H1 (cell line): ENCODE measurements at regions not wholly inside any gene's neighbourhood (a gene's known extent, or its start where the extent isn't known, plus 50 kb on each side); places are given as distances from the start of the nearest gene placed in this dataset.

ENCODE experiments used
- CTCF ChIA-PET: fragments of 300-600 bp; sonication (Branson Sonifier 250); formaldehyde crosslinking; loops from one replicate; lab custom pipeline; 2021; ENCODE audit not compliant: partially characterized antibody; lab: Charles Lee
- POLR2A ChIA-PET: fragments of 300-600 bp; sonication (Branson Sonifier 250); formaldehyde crosslinking; loops from one replicate; lab custom pipeline; 2021; ENCODE audit warnings: inconsistent platforms; ENCODE audit not compliant: partially characterized antibody; lab: Charles Lee
- DNase-seq, 2 experiments: peaks; one replicate each; pipeline versions ENCODE4 v3.0.0 to v3.0.0-alpha.2; 2010 to 2022; ENCODE audit warnings: low spot score in 2 of 2, low read depth in 1 of 2, mixed read lengths in 1 of 2
- FAIRE-seq: peaks from 2 replicates; lab custom pipeline; 2011; peaks lifted over from hg19 to GRCh38; lab: Jason Lieb, UNC
- H2AFZ ChIP-seq: 2 replicates; pipeline ENCODE4 v1.8.1; 2012; ENCODE audit warnings: low read length, inconsistent platforms
- H2AK5ac ChIP-seq: 2 replicates; pipeline ENCODE4 v1.6.1; 2013; ENCODE audit warnings: low read depth, low read length
- H2BK120ac ChIP-seq: replicated peaks from 2 replicates; pipeline ENCODE3; 2013; ENCODE audit warnings: low read depth, low read length, inconsistent platforms
- H2BK12ac ChIP-seq: 2 replicates; pipeline ENCODE4 v1.6.1; 2013; ENCODE audit warnings: low read depth, low read length
- H2BK15ac ChIP-seq: 2 replicates; pipeline ENCODE4 v1.6.1; 2013; ENCODE audit warnings: low read length
- H2BK20ac ChIP-seq: 2 replicates; pipeline ENCODE4 v1.6.1; 2013; ENCODE audit warnings: low read length
- H2BK5ac ChIP-seq: 2 replicates; pipeline ENCODE4 v1.6.1; 2013; ENCODE audit warnings: low read depth, low read length
- H3K14ac ChIP-seq: 2 replicates; pipeline ENCODE4 v1.6.1; 2013; ENCODE audit warnings: inconsistent platforms; ENCODE audit not compliant: insufficient read length
- H3K18ac ChIP-seq: 2 replicates; pipeline ENCODE4 v1.6.1; 2013; ENCODE audit warnings: low read length; ENCODE audit errors: extremely low read depth
- H3K23ac ChIP-seq: 2 replicates; pipeline ENCODE4 v1.6.1; 2013; ENCODE audit warnings: inconsistent platforms; ENCODE audit not compliant: insufficient read length
- H3K23me2 ChIP-seq: 2 replicates; pipeline ENCODE4 v1.6.1; 2013; ENCODE audit warnings: low read depth, low read length
- H3K27ac ChIP-seq: 2 replicates; pipeline ENCODE4 v1.6.1; 2011; ENCODE audit warnings: low read depth, low read length, inconsistent platforms
- H3K27me3 ChIP-seq, 4 experiments: replicated peaks in 1 of 4; 1 replicate in 1 of 4; 2 replicates in 3 of 4; pipeline versions ENCODE4 v1.6.1 to v1.8.1; 2011 to 2013; ENCODE audit warnings: low read length in 3 of 4, mild to moderate bottlenecking in 3 of 4, inconsistent platforms in 2 of 4, mixed read lengths in 2 of 4, moderate library complexity in 1 of 4; ENCODE audit not compliant: control insufficient read depth in 3 of 4, insufficient read depth in 3 of 4; ENCODE audit errors: extremely low read depth in 1 of 4
- H3K36me3 ChIP-seq, 4 experiments: 2 replicates each; pipeline versions ENCODE4 v1.6.1 to v1.8.1; 2011 to 2013; ENCODE audit warnings: mild to moderate bottlenecking in 4 of 4, low read length in 3 of 4, moderate library complexity in 2 of 4, control low read depth in 1 of 4, inconsistent platforms in 1 of 4; ENCODE audit not compliant: insufficient read depth in 4 of 4, control insufficient read depth in 2 of 4
- H3K4ac ChIP-seq: replicated peaks from 2 replicates; pipeline ENCODE3; 2013; ENCODE audit warnings: low read length, low read depth, mixed read lengths, inconsistent platforms; ENCODE audit not compliant: insufficient read length
- H3K4me1 ChIP-seq, 4 experiments: replicated peaks in 1 of 4; 1 replicate in 1 of 4; 2 replicates in 3 of 4; pipeline versions ENCODE4 v1.6.1 to v1.8.1; 2011 to 2013; ENCODE audit warnings: low read length in 3 of 4, inconsistent platforms in 2 of 4, mixed read lengths in 1 of 4; ENCODE audit not compliant: insufficient read depth in 4 of 4, control insufficient read depth in 3 of 4
- H3K4me2 ChIP-seq, 2 experiments: 2 replicates each; pipeline versions ENCODE4 v1.6.1 to v1.8.1; 2011 to 2013; ENCODE audit warnings: low read depth in 2 of 2, low read length in 2 of 2, control low read depth in 1 of 2, inconsistent platforms in 1 of 2, mild to moderate bottlenecking in 1 of 2; ENCODE audit not compliant: insufficient read depth in 1 of 2
- H3K4me3 ChIP-seq, 4 experiments: fragments of 200-600, 300-600 bp in 1 of 4; sonication (generic), shearing (Covaris generic), sonication (Bioruptor Twin) in 1 of 4; 2 replicates each; pipeline versions ENCODE4 v1.5.1 to v1.8.1; 2011 to 2016; ENCODE audit warnings: low read length in 4 of 4, low read depth in 3 of 4, control low read depth in 2 of 4, inconsistent platforms in 2 of 4, mild to moderate bottlenecking in 2 of 4, mixed read lengths in 1 of 4, moderate library complexity in 1 of 4; ENCODE audit not compliant: insufficient read depth in 2 of 4; ENCODE audit errors: extremely low read depth in 1 of 4
- H3K56ac ChIP-seq: replicated peaks from 2 replicates; pipeline ENCODE3; 2013; ENCODE audit warnings: low read depth, mild to moderate bottlenecking, mixed read lengths, low read length, inconsistent platforms; ENCODE audit not compliant: insufficient read length
- H3K79me1 ChIP-seq: 2 replicates; pipeline ENCODE4 v1.6.1; 2013; ENCODE audit warnings: low read depth, low read length, control low read depth
- H3K79me2 ChIP-seq, 2 experiments: 2 replicates each; pipeline versions ENCODE4 v1.6.1 to v1.8.1; 2012 to 2013; ENCODE audit warnings: low read length in 2 of 2, mild to moderate bottlenecking in 2 of 2, inconsistent platforms in 1 of 2; ENCODE audit not compliant: insufficient read depth in 2 of 2, control insufficient read depth in 1 of 2
- H3K9ac ChIP-seq, 4 experiments: replicated peaks in 1 of 4; 1 replicate in 1 of 4; 2 replicates in 3 of 4; pipeline versions ENCODE4 v1.6.1 to v1.8.1; 2011 to 2013; ENCODE audit warnings: low read depth in 3 of 4, low read length in 3 of 4, control low read depth in 2 of 4, mild to moderate bottlenecking in 2 of 4, moderate library complexity in 2 of 4, inconsistent platforms in 1 of 4; ENCODE audit errors: extremely low read depth in 1 of 4
- H3K9me3 ChIP-seq, 2 experiments: 2 replicates each; pipeline versions ENCODE4 v1.6.1 to v1.8.1; 2012 to 2013; ENCODE audit warnings: mild to moderate bottlenecking in 2 of 2, moderate library complexity in 2 of 2, control low read depth in 1 of 2, inconsistent platforms in 1 of 2, low read depth in 1 of 2, low read length in 1 of 2, mixed read lengths in 1 of 2; ENCODE audit not compliant: insufficient read depth in 2 of 2
- H4K20me1 ChIP-seq, 2 experiments: replicated peaks in 1 of 2; 2 replicates each; pipeline versions ENCODE3 to v1.8.1; 2011 to 2013; ENCODE audit warnings: inconsistent platforms in 2 of 2, low read length in 2 of 2, mild to moderate bottlenecking in 1 of 2; ENCODE audit not compliant: insufficient read depth in 2 of 2, control insufficient read depth in 1 of 2
- H4K5ac ChIP-seq: 2 replicates; pipeline ENCODE4 v1.6.1; 2013; ENCODE audit warnings: low read length, low read depth, mixed read lengths, inconsistent platforms; ENCODE audit not compliant: insufficient read length
- H4K8ac ChIP-seq: 2 replicates; pipeline ENCODE4 v1.8.0; 2013; ENCODE audit warnings: mild to moderate bottlenecking, moderate library complexity, low read length, inconsistent platforms; ENCODE audit not compliant: insufficient read depth; ENCODE audit errors: extremely low read depth
- H4K91ac ChIP-seq: replicated peaks from 2 replicates; pipeline ENCODE3; 2013; ENCODE audit warnings: low read length, mixed read lengths, inconsistent platforms; ENCODE audit not compliant: insufficient read length
- CTCF ChIP-seq, 3 experiments: IDR thresholded peaks; 1 replicate in 2 of 3; 2 replicates in 1 of 3; pipeline versions ENCODE4 v1.5.1 to v1.6.1; 2011; ENCODE audit warnings: low read length in 3 of 3, mild to moderate bottlenecking in 3 of 3, inconsistent platforms in 2 of 3, low read depth in 1 of 3, moderate library complexity in 1 of 3; ENCODE audit not compliant: insufficient read depth in 1 of 3; ENCODE audit errors: control extremely low read depth in 1 of 3
- NRF1 ChIP-seq: IDR thresholded peaks from 2 replicates; pipeline ENCODE4 v1.6.1; 2011; ENCODE audit warnings: mild to moderate bottlenecking, low read depth, low read length, improper control_type of control experiment
- SIN3A ChIP-seq, 2 experiments: IDR thresholded peaks in 1 of 2; conservative IDR thresholded peaks in 1 of 2; 2 replicates each; pipeline ENCODE4 v1.6.1; 2011 to 2012; ENCODE audit warnings: low read length in 2 of 2, improper control_type of control experiment in 1 of 2, low read depth in 1 of 2, mild to moderate bottlenecking in 1 of 2
- SUZ12 ChIP-seq: fragments of 200-600 bp; sonication (generic); IDR thresholded peaks from 2 replicates; pipeline ENCODE4 v1.6.1; 2012; ENCODE audit warnings: mild to moderate bottlenecking, inconsistent platforms, low read length, moderate library complexity, mixed read lengths
- TBP ChIP-seq: IDR thresholded peaks from 2 replicates; pipeline ENCODE4 v1.6.1; 2011; ENCODE audit warnings: low read depth, low read length, improper control_type of control experiment
- TCF12 ChIP-seq: IDR thresholded peaks from 2 replicates; pipeline ENCODE4 v1.6.1; 2011; ENCODE audit warnings: low read depth, mild to moderate bottlenecking, low read length
- WGBS, 2 experiments: shearing (Covaris generic) in 1 of 2; methylation state at CpG; one replicate each; pipeline versions ENCODE4 v1.1.6 to v1.1.7; 2013 to 2015; ENCODE audit warnings: low lambda C conversion rate in 2 of 2, mixed read lengths in 2 of 2, inconsistent platforms in 1 of 2, low coverage in 1 of 2, missing lambda C conversion rate in 1 of 2; ENCODE audit not compliant: insufficient replicate concordance in 2 of 2, insufficient coverage in 1 of 2, insufficient read length in 1 of 2; ENCODE audit errors: extremely low coverage in 1 of 2, missing lambda C conversion rate in 1 of 2; 5-methylcytosine and 5-hydroxymethylcytosine counted together

- CTCF ChIA-PET: interaction anchor here (0.8 to 10.8 kb wide), 18 partner anchors 10 to 427 kb away, joined by 3 to 90 read pairs (median 4); no protein-coding TSS in a partner anchor
- FAIRE-seq (no peak), DNase-seq (no peak)
- Histone ChIP-seq H2BK20ac (no peak overlapping the region), H3K4me1 (peaks cover 0 to 9% (median 3%) of the 10 kb centered on the region in 4 experiments; a peak in 4 of 7 replicates), H3K18ac (peak overlapping the region; percentile 42; the same call in 1 of the 2 replicates), H3K9me3 (no peaks in the 10 kb centered on the region), H4K8ac (no peak overlapping the region), H3K4ac (no peak overlapping the region), H3K79me1 (no peaks in the 10 kb centered on the region), H3K27me3 (peaks cover 0 to 6% (median 0%) of the 10 kb centered on the region in 4 experiments; a peak in 1 of 7 replicates), H2BK15ac (no peak overlapping the region; the same call in 1 of the 2 replicates), H3K56ac (no peak overlapping the region), H3K14ac (no peak overlapping the region), H3K23me2 (no peaks in the 10 kb centered on the region; the same call in 1 of the 2 replicates), H4K5ac (no peak overlapping the region), H3K36me3 (no peaks in the 10 kb centered on the region; a peak in 2 of 8 replicates), H2AK5ac (no peak overlapping the region), H3K4me3 (no peak overlapping the region), H2BK12ac (no peak overlapping the region), H4K20me1 (peaks cover 0 to 1% of the 10 kb centered on the region in 2 experiments), H3K9ac (no peak overlapping the region), H3K27ac (no peak overlapping the region), H2BK120ac (no peak overlapping the region), H4K91ac (no peak overlapping the region), H3K79me2 (no peaks in the 10 kb centered on the region), H3K4me2 (no peak overlapping the region), H3K23ac (no peak overlapping the region), H2BK5ac (no peak overlapping the region), H2AFZ (no peak overlapping the region)
- 53% methylated on average over 4 of the region's 4 CpGs; no CpG with 5 or more reads in 1 of the 2 experiments for WGBS, 2 experiments
- TF ChIP-seq SIN3A (conservative IDR thresholded peaks at IDR 0.05 in 1 of 2, IDR thresholded peaks at IDR 0.05 in 1 of 2; ENCODE audit: low read depth in 1 of 2, low read length in 2 of 2) (no peak), NRF1 (no peak), TCF12 (no peak), SUZ12 (no peak), TBP (no peak), CTCF (IDR thresholded peaks at IDR 0.05; ENCODE audit: control extremely low read depth in 1 of 3, insufficient read depth in 1 of 3, low read depth in 1 of 3, low read length in 3 of 3) (no peak)
- POLR2A ChIA-PET: no interaction called here
Observed at GRCh38 chr11:116072133-116072532, 567.9 kb upstream of the CADM1 start.
